GM12892 (cell line): ENCODE measurements at regions not wholly inside any gene's neighbourhood (a gene's known extent, or its start where the extent isn't known, plus 50 kb on each side); places are given as distances from the start of the nearest gene placed in this dataset.

Source experiments
- POLR2A ChIP-seq: IDR thresholded peaks from 2 replicates; pipeline ENCODE4 v1.6.1; 2011; ENCODE audit warnings: low read depth, low read length, control low read depth
- POLR2AphosphoS5 ChIP-seq: IDR thresholded peaks from 2 replicates; pipeline ENCODE4 v1.6.1; 2011; ENCODE audit warnings: low read depth, low read length, control low read depth

DNA sequence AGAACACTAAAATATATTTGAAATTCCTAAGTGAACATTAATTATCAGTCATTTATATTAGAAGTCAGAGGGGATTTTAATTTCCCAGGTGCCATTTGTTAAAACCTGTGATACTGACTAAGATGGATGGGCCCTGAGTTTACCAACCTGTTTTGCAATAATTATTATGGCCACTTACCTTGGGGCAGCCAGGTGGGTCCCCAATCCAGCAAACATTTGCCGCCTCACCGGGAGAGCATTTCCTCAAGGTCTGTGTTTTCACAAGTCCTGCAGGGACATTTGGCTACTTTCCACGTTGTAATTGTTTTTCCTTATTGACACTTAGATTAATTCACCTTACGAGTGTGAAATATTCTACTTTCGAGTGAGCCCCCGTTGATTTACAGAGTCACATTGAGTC is 251.2 kb upstream of the PPP2R2D start:
- TF ChIP-seq POLR2AphosphoS5 (no peak), POLR2A (no peak)
